ENCODE measurements at regions not wholly inside any gene's neighbourhood (a gene's known extent, or its start where the extent isn't known, plus 50 kb on each side); places are given as distances from the start of the nearest gene placed in this dataset.

- no peak for TF ChIP-seq CTCF (IDR thresholded peaks at IDR 0.05)
- TF ChIP-seq POLR2A (IDR thresholded peaks at IDR 0.05): no peak
These were observed 268.6 kb downstream of the SETD4 start for GRCh38 chr21:35791541-35792325.

All from adrenal gland (tissue), 5 donors.